Activated CD8-positive, alpha-beta memory T cell treated with anti-CD3 and anti-CD28 coated beads, Interleukin-2, amount 10 ng/mL, durations not matched to agents 7 days and 5 days (primary cell): ENCODE measurements at regions not wholly inside any gene's neighbourhood (a gene's known extent, or its start where the extent isn't known, plus 50 kb on each side); places are given as distances from the start of the nearest gene placed in this dataset.

ENCODE experiments used
- ATAC-seq: fragments of 150-1000 bp; cut with Tn5 transposase; one replicate; pipeline ENCODE4 v1.10.0; 2021; ENCODE audit warnings: moderate library complexity
- CTCF ChIA-PET: fragments of 350-600 bp; sonication (Branson Sonifier 250); formaldehyde crosslinking; loops from one replicate; lab custom pipeline; 2021; ENCODE audit warnings: antibody characterized with exemption; lab: Charles Lee
- DNase-seq: peaks from one replicate; pipeline ENCODE4 v3.0.0-alpha.2; 2020
- H3K27ac Mint-ChIP-seq: one replicate; pipeline ENCODE4 v1.8.0; 2021; ENCODE audit warnings: mild to moderate bottlenecking, mixed read lengths
- H3K27me3 Mint-ChIP-seq: one replicate; pipeline ENCODE4 v1.8.0; 2021; ENCODE audit warnings: mixed read lengths
- H3K36me3 Mint-ChIP-seq: one replicate; pipeline ENCODE4 v1.8.0; 2021; ENCODE audit warnings: mild to moderate bottlenecking, mixed read lengths
- H3K4me1 Mint-ChIP-seq: one replicate; pipeline ENCODE4 v1.8.0; 2021; ENCODE audit warnings: mixed read lengths
- H3K4me3 Mint-ChIP-seq: one replicate; pipeline ENCODE4 v1.8.0; 2021; ENCODE audit warnings: mild to moderate bottlenecking, moderate library complexity, mixed read lengths
- H3K9me3 Mint-ChIP-seq: one replicate; pipeline ENCODE4 v1.8.0; 2022; ENCODE audit warnings: low read depth, mixed read lengths

- ATAC-seq (no peak), DNase-seq (no peak)
- Mint-ChIP-seq H3K36me3 (no peaks in the 10 kb centered on the region), H3K4me3 (no peak overlapping the region), H3K27me3 (no peaks in the 10 kb centered on the region), H3K4me1 (no peaks in the 10 kb centered on the region), H3K9me3 (no peaks in the 10 kb centered on the region), H3K27ac (no peak overlapping the region)
- CTCF ChIA-PET, result no interaction called here
These were observed 444.1 kb downstream of the SOX6 start for GRCh38 chr11:15912291-15912690.

GRCh38 chr11:15912825-15913224, 443.5 kb downstream of the SOX6 start:
- Mint-ChIP-seq H3K4me3 (no peak overlapping the region), H3K9me3 (no peaks in the 10 kb centered on the region), H3K27me3 (no peaks in the 10 kb centered on the region), H3K27ac (no peak overlapping the region), H3K36me3 (no peaks in the 10 kb centered on the region), H3K4me1 (no peaks in the 10 kb centered on the region)
- DNase-seq, result no peak
- ATAC-seq, result no peak
- CTCF ChIA-PET, result no interaction called here

GRCh38 chr11:15913261-15913660, 443.1 kb downstream of the SOX6 start:
- Mint-ChIP-seq H3K4me1 (no peaks in the 10 kb centered on the region), H3K36me3 (no peaks in the 10 kb centered on the region), H3K27ac (no peak overlapping the region), H3K27me3 (no peaks in the 10 kb centered on the region), H3K9me3 (no peaks in the 10 kb centered on the region), H3K4me3 (no peak overlapping the region)
- DNase-seq, result no peak
- no peak for ATAC-seq
- CTCF ChIA-PET, result no interaction called here
